HG02588 (cell line): ENCODE measurements at regions not wholly inside any gene's neighbourhood (a gene's known extent, or its start where the extent isn't known, plus 50 kb on each side); places are given as distances from the start of the nearest gene placed in this dataset.

ENCODE experiments used
- ATAC-seq: cut with Tn5 transposase; IDR thresholded peaks from one replicate; pipeline ENCODE4 v1.9.1; 2021; ENCODE audit warnings: mild to moderate bottlenecking, moderate library complexity; ENCODE audit not compliant: unreplicated experiment

- ATAC-seq: no peak
These were observed 783.2 kb downstream of the RPA4 start for GRCh38 chrX:97666890-97667289.

- no peak for ATAC-seq
These were observed 784.4 kb downstream of the RPA4 start for GRCh38 chrX:97668126-97668525.

- no peak for ATAC-seq
These were observed 788.4 kb downstream of the RPA4 start for GRCh38 chrX:97672138-97672537.

DNA sequence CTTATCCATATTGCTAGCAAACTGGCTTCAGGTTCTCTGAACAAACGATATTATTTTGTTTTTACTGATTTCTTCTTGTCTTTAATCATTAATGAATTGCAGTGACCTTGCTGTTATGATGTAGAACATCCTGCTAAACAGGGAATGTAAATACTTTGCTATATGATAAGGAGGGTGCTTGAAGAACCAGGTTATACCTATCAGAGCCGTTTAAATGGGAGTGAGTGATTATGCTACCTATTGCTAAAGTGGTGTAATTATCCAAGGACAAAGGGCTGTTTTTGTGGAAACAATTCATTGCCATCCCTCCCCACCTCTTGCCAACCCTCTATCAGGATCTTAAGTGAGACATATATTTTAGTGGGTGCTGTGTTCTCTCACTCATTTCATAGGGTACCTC lies 788.9 kb downstream of the RPA4 start:
- ATAC-seq: no peak

- ATAC-seq: no peak
These were observed 789.4 kb downstream of the RPA4 start for GRCh38 chrX:97673135-97673534.

GRCh38 chrX:97682991-97683840 lies 799.5 kb downstream of the RPA4 start:
- no peak for ATAC-seq

DNA sequence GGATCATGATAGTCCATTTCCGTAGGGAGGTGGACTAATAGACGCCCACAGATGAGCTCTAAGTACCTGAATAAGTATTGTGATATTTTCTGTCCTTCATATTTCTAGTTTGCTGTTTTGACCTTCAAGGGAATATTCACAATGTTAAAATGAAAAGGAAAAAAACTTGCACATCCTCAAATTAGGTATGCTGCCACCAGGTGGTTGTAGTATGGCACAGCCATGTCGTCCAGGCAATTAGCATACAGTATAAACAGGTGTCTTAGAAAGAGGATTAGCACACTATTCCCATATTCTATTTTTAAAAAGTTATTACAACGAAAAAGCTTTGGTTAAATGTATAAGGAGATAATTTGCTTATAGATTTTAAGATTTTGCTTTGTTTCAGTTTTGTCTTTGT lies 802.0 kb downstream of the RPA4 start:
- ATAC-seq: peak; percentile 59

GRCh38 chrX:97691901-97692455 lies 808.3 kb downstream of the RPA4 start:
- no peak for ATAC-seq

DNA sequence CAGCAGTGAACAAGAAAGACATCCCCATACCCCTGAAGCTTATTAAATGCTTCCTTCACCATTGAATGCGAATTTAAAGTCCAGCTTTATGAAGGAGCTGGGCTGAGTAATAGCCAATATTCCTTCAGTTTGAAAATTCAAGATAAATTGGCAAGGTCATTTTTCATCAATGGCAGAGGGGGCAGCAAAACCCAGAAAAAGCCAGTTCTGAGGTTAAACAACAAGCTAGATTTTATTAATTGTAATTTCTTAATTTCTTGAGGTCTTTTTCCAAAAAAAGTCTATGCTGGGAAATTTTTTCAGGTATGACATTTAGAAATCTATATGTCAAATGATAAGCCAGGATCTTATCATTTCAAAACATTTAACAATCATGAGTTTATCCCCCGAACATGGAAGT lies 808.9 kb downstream of the RPA4 start:
- ATAC-seq: no peak

GRCh38 chrX:97700547-97700946 lies 816.8 kb downstream of the RPA4 start:
- no peak for ATAC-seq

GRCh38 chrX:97704474-97704873 lies 820.8 kb downstream of the RPA4 start:
- ATAC-seq: no peak

DNA sequence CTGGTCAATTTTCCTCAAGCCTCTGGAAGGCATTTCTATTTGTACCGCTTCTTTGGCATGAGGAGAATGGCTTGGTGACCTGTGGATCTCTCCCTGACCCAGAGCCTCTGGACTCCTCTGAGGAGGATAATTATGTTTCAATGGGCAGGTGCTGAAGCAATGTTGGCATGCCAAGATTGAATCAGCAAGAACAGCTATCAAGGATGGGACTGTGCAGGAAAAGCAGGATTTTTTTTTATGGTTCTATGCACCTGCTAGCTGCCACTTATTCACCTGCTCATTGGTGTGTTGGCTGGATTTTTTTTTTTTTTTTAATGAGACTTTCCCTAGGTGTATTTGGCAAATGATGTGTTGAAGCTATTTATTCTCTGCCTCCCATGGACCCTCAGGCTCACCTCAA lies 821.2 kb downstream of the RPA4 start:
- ATAC-seq: no peak

DNA sequence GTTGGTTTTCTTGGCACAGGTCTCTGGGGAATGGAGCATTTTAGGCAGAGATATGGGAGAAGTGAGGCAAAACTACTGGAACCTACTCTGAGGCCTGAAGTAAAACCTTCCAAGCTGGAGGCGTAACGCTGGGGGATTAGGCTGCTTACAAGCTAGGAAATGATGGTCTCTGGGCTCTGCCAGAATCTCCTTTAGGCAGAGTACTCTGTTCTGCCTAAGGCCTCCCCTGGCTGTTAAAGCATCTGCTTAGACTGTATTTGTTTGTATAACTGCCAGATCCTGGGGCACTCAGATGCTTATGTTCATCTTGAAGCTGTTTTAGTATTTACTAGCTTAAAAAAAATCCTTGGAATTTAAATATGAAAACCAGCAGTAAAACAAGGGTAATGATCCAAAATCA lies 822.2 kb downstream of the RPA4 start:
- ATAC-seq: no peak

DNA sequence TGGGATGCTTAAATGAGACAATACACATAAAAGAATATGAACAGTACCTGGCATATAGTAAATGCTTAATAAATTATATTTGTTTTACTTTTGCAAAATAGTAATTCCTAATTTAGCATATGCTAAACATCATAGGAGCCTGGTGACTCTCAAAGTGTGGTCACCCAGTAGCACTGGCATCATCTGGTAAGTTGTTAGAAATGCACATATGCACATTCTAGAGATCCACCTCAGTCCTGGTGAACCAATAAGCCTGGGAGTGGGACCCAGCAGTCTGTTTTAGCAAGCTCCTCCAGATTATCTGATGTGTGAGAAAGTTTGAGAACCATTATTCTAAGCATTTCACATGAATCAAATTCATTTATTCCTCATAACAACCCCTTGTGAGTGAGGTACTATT lies 830.4 kb downstream of the RPA4 start:
- no peak for ATAC-seq

- ATAC-seq: no peak
These were observed 844.5 kb downstream of the RPA4 start for GRCh38 chrX:97728215-97728614.

DNA sequence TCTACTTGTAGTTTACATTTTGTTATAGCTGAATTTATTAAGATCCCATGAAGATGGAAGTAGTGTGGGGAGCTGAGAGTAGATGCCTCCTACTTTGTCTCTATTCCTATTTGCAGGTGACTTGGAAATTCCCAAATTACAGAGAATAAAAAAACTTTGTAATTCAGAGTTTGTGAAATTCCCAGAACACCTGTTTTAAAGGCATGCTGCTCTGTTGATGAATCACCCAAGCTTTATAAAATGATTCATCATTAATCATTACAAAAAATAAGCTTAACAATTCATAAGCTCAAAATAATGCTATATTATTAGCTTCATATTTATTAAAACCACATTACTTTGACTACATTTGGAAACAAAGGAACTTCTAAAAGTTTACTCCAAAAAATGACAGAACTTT lies 856.3 kb downstream of the RPA4 start:
- no peak for ATAC-seq

- no peak for ATAC-seq
These were observed 857.2 kb downstream of the RPA4 start for GRCh38 chrX:97740886-97741285.

- no peak for ATAC-seq
These were observed 859.3 kb downstream of the RPA4 start for GRCh38 chrX:97743014-97743413.

DNA sequence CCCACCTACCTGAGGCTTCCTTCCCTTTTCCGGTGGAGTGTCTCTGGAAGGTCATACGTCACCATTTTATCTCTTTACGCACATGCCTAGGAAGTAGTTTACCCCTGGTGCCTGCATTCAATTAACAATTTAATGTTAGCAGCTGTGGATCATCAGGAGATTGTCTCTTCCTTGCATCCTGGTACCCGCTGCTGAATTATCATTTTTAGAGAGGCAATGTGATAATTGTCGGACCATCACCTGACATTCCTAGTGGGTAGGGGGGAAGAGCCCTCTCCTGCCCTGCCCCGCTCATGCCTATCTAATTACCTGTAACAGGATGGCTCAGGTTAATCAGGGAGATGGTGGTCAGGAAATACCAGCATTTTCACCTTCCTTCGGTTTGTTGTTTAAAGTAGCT lies 863.6 kb downstream of the RPA4 start:
- no peak for ATAC-seq

DNA sequence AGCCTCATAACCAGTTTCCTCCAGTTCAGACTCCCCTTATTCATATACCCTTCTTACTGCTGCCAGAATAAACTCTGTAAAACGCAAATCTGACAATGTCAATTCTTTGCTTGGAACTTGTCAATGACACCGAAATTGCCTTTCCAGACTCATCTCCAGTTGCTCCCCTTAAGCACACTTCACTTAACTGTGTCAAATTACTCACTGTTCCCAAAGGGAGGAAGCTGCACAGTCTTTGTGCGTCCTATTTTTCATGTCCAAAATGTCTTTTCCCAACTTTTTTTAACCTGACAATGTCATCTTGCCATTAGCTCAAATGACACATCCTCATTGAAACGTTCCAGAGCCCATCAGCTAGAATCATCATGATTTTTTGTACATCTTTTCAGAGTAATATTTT lies 867.3 kb downstream of the RPA4 start:
- no peak for ATAC-seq

DNA sequence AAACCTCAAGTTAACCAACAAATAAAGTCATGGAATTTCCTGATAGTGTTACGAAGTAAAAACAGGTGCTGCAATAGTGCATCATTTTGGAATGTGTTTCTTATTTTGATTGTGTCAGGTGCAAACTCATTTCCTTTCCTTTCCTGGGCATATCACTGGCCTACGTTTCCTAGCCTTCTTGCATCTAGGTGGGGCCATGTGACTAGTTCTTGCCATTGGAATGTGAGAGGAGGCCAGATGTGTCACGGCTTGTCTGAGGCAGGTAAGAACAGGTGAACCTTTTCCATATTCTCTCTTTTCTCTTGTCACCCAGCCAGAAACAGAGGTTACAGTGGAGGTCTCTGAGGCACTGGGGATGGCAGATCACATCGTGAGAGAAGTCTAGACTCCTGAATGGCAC lies 868.0 kb downstream of the RPA4 start:
- no peak for ATAC-seq

GRCh38 chrX:97756879-97757278 lies 873.2 kb downstream of the RPA4 start:
- ATAC-seq: no peak

GRCh38 chrX:97763391-97763790 lies 879.7 kb downstream of the RPA4 start:
- no peak for ATAC-seq
